Muscle layer of colon (tissue), 2 donors: ENCODE measurements at regions not wholly inside any gene's neighbourhood (a gene's known extent, or its start where the extent isn't known, plus 50 kb on each side); places are given as distances from the start of the nearest gene placed in this dataset.

Source experiments
- H3K27ac ChIP-seq: one replicate; pipeline ENCODE4 v1.7.0; 2013; ENCODE audit warnings: low read depth, mild to moderate bottlenecking, low read length, moderate library complexity
- H3K27me3 ChIP-seq, 2 donors: one replicate each; pipeline ENCODE4 v1.7.0; 2013; ENCODE audit warnings: low read length in 2 of 2, mild to moderate bottlenecking in 2 of 2; ENCODE audit not compliant: insufficient read depth in 2 of 2, control insufficient read depth in 1 of 2
- H3K36me3 ChIP-seq: one replicate; pipeline ENCODE4 v1.7.0; 2013; ENCODE audit warnings: mild to moderate bottlenecking, low read length; ENCODE audit not compliant: insufficient read depth
- H3K4me1 ChIP-seq: one replicate; pipeline ENCODE4 v1.7.0; 2013; ENCODE audit warnings: mild to moderate bottlenecking, low read length; ENCODE audit not compliant: insufficient read depth
- H3K4me3 ChIP-seq, 2 donors: one replicate each; pipeline ENCODE4 v1.7.0; 2013; ENCODE audit warnings: low read length in 2 of 2, low read depth in 1 of 2, mild to moderate bottlenecking in 1 of 2, moderate library complexity in 1 of 2
- H3K9ac ChIP-seq: one replicate; pipeline ENCODE4 v1.7.0; 2013; ENCODE audit warnings: low read length
- H3K9me3 ChIP-seq: one replicate; pipeline ENCODE4 v1.7.0; 2013; ENCODE audit warnings: mild to moderate bottlenecking, low read length
- donor health status: abdominal sarcoma.
- donor health status: Adenocarcinoma of cecum.

DNA sequence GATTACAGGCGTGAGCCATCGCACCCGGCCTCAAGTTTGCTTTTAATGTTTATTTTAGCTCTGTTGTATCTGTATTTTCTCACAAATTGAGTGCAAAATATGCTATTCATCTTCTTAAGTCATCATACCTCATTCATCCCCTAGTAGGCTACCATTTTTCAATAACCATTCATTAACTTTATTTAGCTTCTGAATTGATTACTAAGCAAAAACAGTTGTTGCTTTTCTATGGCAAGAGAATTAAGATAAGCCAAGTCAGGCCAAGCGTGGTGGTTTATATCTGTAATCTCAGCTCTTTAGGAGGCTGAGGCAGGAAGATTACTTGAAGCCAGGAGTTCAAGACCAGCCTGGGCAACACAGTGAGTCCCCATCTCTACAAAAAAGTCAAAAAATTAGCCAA is 63.3 kb upstream of the CERS6 start:
- Histone ChIP-seq H3K4me3 (no peak overlapping the region), H3K27ac (no peak overlapping the region), H3K27me3 (no peaks in the 10 kb centered on the region), H3K36me3 (no peaks in the 10 kb centered on the region), H3K4me1 (no peaks in the 10 kb centered on the region), H3K9ac (no peak overlapping the region), H3K9me3 (no peaks in the 10 kb centered on the region)

DNA sequence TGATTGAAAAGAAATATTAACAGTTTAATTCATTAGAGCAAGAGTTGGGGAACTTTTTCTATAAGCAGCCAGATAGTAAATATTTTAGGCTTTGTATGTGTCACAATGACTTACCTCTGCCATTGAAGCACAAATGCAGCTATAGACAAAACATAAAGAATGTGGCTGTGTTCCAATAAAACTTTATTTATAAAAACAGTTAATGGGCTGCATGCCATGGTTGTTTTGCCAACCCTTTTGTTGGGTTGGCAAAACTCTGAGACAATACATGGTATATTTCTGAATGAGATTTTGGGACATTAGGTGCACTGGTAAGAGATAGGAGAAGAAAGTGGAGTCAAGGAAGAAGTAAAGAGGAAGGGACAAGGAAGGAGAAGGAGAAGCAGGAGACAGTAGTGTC is 61.8 kb upstream of the CERS6 start:
- Histone ChIP-seq H3K9me3 (no peaks in the 10 kb centered on the region), H3K27ac (no peak overlapping the region), H3K4me3 (no peak overlapping the region), H3K36me3 (no peaks in the 10 kb centered on the region), H3K27me3 (no peaks in the 10 kb centered on the region), H3K4me1 (no peaks in the 10 kb centered on the region), H3K9ac (no peak overlapping the region)

DNA sequence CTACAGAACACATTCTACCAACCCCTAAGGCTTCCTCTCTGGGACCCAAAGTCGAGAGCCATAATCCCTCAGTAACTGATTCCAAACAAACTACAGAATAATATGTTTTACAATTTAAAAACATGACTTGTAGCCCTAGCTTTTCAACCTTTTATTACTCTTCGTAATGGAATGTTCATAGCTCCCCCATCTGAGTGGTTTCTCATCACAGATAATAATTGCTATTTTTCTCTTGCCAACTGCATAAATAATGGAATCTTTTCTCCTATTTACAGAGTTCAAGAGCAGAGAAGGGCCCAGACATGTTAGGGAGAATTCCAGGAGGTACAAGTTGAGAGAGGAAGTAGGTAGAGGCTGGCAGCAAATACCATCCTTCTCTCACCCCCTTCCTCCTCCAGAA is 59.9 kb upstream of the CERS6 start:
- no peaks in the 10 kb centered on the region for H3K9me3 ChIP-seq
- H3K4me1 ChIP-seq = no peaks in the 10 kb centered on the region
- no peak overlapping the region for H3K27ac ChIP-seq
- no peak overlapping the region for H3K9ac ChIP-seq
- no peaks in the 10 kb centered on the region for H3K36me3 ChIP-seq
- H3K4me3 ChIP-seq = no peak overlapping the region
- H3K27me3 ChIP-seq = no peaks in the 10 kb centered on the region

DNA sequence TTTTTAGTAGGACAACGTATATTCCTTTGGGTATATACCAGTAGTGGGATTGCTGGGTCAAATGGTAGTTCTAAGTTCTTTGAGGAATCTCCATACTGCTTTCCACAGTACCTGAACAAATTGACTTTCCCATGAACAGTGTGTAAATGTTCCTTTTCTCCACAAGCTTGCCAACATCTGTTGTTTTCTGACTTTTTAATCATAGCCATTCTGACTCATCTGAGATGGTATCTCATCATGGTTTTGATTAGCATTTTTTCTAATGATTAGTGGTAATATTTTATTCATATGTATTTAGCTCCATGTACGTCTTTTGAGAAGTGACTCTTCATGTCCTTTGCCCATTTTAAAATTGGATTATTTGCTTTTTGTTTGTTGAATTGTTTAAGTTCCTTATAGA is 58.4 kb upstream of the CERS6 start:
- H3K27ac ChIP-seq = no peak overlapping the region
- no peak overlapping the region for H3K9ac ChIP-seq
- H3K36me3 ChIP-seq = no peaks in the 10 kb centered on the region
- H3K9me3 ChIP-seq = no peaks in the 10 kb centered on the region
- no peaks in the 10 kb centered on the region for H3K4me1 ChIP-seq
- H3K4me3 ChIP-seq = no peak overlapping the region
- H3K27me3 ChIP-seq = no peaks in the 10 kb centered on the region

DNA sequence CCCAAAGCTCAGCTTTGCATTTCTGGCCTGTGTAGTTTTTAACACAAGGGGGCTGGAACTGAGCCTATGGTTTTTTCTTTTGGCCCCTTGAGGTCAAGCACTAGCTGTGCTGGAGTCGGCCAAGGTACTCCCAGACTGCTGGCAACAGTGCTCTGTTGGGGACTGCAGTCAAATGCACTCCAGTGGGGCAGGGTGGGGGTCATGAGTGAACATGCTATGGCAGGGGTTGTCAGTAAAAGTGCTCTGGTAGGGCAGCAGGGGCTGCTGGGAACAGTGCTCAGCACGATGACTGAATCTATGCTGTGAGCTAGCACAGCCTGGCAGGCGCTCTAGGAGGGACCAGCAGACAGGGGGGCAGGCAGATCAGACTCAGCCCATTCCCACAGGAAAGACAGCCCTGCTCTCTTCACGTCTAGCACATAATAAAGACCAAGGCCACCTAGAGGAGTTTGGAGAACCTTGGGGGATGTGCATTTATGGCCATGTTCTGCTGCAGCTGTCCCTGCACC is 55.0 kb upstream of the CERS6 start:
- no peak overlapping the region for H3K27ac ChIP-seq
- H3K4me1 ChIP-seq = no peaks in the 10 kb centered on the region
- H3K36me3 ChIP-seq = no peaks in the 10 kb centered on the region
- no peaks in the 10 kb centered on the region for H3K27me3 ChIP-seq
- H3K9ac ChIP-seq = no peak overlapping the region
- H3K9me3 ChIP-seq = no peaks in the 10 kb centered on the region
- H3K4me3 ChIP-seq = no peak overlapping the region

DNA sequence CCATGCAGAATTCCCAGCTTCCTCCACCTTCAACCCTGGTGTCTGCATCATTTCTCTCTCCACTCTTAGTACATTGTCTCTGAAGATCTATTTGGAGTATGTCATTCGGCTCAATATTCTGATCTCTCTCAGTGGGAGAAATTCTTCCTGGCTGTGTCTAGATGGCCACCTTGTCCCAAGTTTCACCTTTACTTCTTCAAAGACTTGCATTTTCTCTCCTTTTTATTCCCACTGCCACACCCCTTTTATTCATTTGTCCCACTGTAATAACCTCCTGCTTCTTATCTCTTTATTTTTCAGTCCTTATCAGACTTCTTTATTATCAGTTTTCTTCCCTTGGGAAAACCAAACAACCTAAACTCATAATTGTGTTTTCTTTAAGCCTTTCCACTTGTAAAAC is 54.3 kb upstream of the CERS6 start:
- Histone ChIP-seq H3K4me3 (no peak overlapping the region), H3K9me3 (no peaks in the 10 kb centered on the region), H3K36me3 (no peaks in the 10 kb centered on the region), H3K4me1 (no peaks in the 10 kb centered on the region), H3K9ac (no peak overlapping the region), H3K27ac (no peak overlapping the region), H3K27me3 (no peaks in the 10 kb centered on the region)

DNA sequence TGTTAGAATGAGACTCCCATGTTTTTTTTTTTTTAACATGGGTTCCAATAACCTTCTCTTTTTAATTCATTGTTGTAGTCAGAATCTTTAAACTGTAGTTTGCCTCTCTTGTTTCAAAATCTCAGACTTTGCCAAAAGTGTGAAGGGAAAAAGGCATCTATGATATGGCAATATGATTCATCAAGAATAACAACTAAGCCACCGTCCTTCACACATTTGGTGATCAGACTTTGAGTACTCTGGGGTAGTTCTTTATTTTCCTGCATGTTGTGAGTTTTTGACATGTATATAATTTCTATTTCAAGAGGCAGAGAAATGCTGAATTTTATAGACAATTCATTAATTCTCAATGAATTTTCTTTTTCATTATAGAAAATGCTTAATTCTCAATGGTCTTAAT is 53.5 kb upstream of the CERS6 start:
- Histone ChIP-seq H3K4me3 (no peak overlapping the region), H3K27me3 (no peaks in the 10 kb centered on the region), H3K27ac (no peak overlapping the region), H3K4me1 (no peaks in the 10 kb centered on the region), H3K9ac (no peak overlapping the region), H3K36me3 (no peaks in the 10 kb centered on the region), H3K9me3 (no peaks in the 10 kb centered on the region)

DNA sequence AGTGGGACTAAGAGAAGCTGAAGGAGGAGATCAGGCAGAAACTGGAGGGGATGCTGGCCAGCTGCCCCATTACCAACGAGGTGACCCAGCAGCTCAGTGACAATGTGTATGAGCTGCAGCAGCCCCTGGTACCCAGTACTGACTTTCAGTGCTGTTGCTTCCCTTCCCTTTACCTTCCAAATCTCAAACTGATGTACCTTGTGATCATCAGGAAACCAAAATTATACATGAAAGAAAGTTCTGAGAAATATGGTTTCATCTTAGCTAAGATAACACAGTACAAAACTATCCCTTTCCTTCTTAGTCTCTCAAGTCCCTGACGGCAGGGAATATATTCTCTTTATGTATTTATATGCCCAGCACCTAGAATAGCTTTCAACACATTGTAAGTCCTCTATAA is 52.3 kb upstream of the CERS6 start:
- no peak overlapping the region for H3K27ac ChIP-seq
- H3K9me3 ChIP-seq = no peaks in the 10 kb centered on the region
- H3K36me3 ChIP-seq = no peaks in the 10 kb centered on the region
- H3K4me3 ChIP-seq = no peak overlapping the region
- no peak overlapping the region for H3K9ac ChIP-seq
- no peaks in the 10 kb centered on the region for H3K27me3 ChIP-seq
- no peaks in the 10 kb centered on the region for H3K4me1 ChIP-seq

DNA sequence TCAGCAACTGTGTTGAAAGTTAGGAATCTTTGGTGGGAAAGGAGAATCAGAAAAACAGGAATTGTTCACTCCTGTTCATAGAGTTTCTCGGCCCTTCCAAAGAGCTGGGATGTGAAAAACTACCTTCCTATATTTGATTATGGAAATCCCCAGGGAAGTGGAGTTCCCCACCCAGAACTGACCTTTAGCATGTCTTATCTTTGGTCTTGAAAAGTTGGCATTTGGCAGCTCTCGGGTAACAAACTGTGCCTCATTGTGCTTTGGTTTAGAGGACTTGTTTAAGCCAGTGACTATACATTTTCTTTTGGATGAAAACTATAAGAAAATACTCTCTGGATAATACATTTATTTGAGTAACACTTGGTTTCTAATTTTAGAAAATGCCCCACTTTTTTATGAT is 51.3 kb upstream of the CERS6 start:
- no peaks in the 10 kb centered on the region for H3K36me3 ChIP-seq
- H3K9ac ChIP-seq = no peak overlapping the region
- H3K27ac ChIP-seq = no peak overlapping the region
- no peaks in the 10 kb centered on the region for H3K9me3 ChIP-seq
- H3K4me1 ChIP-seq = no peaks in the 10 kb centered on the region
- no peaks in the 10 kb centered on the region for H3K27me3 ChIP-seq
- no peak overlapping the region for H3K4me3 ChIP-seq
